Prostate gland (tissue), 2 donors: ENCODE measurements at regions not wholly inside any gene's neighbourhood (a gene's known extent, or its start where the extent isn't known, plus 50 kb on each side); places are given as distances from the start of the nearest gene placed in this dataset.

Experiments used
- POLR2A ChIP-seq: fragments of 450-650 bp; IDR thresholded peaks from one replicate; pipeline ENCODE4 v1.6.1; 2016; ENCODE audit warnings: antibody characterized with exemption, mild to moderate bottlenecking
- TF ChIP-seq, protein P1 (sequence below), 4 experiments: fragments of 200-600 bp in 2 of 4; fragments of 450-650 bp in 2 of 4; sonication (generic) in 2 of 4; IDR thresholded peaks; 1 replicate in 3 of 4; 2 replicates in 1 of 4; pipeline ENCODE4 v1.5.1; 2016 to 2019; ENCODE audit warnings: antibody characterized with exemption in 4 of 4, mild to moderate bottlenecking in 2 of 4, moderate library complexity in 2 of 4

GRCh38 chr5:142210864-142211412 is 102.4 kb downstream of the NDFIP1 start:
- TF ChIP-seq, protein P1, sequence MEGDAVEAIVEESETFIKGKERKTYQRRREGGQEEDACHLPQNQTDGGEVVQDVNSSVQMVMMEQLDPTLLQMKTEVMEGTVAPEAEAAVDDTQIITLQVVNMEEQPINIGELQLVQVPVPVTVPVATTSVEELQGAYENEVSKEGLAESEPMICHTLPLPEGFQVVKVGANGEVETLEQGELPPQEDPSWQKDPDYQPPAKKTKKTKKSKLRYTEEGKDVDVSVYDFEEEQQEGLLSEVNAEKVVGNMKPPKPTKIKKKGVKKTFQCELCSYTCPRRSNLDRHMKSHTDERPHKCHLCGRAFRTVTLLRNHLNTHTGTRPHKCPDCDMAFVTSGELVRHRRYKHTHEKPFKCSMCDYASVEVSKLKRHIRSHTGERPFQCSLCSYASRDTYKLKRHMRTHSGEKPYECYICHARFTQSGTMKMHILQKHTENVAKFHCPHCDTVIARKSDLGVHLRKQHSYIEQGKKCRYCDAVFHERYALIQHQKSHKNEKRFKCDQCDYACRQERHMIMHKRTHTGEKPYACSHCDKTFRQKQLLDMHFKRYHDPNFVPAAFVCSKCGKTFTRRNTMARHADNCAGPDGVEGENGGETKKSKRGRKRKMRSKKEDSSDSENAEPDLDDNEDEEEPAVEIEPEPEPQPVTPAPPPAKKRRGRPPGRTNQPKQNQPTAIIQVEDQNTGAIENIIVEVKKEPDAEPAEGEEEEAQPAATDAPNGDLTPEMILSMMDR (IDR thresholded peaks at IDR 0.05), result no peak
- TF ChIP-seq POLR2A, result no peak
